IMR-90 (cell line): ENCODE measurements at regions not wholly inside any gene's neighbourhood (a gene's known extent, or its start where the extent isn't known, plus 50 kb on each side); places are given as distances from the start of the nearest gene placed in this dataset.

Source experiments
- ATAC-seq: fragments of 200-7000 bp; cut with Tn5 transposase; 2 replicates; pipeline ENCODE4 v1.9.1; 2020; ENCODE audit warnings: low read depth, mild to moderate bottlenecking, moderate library complexity
- BruUV-seq: library from RNA; stranded (reverse); fragments of 400-500 nt; replicated peaks from 2 replicates; lab custom pipeline; 2021; lab: Mats Ljungman, UMichigan
- CTCF ChIA-PET: fragments of 300-600 bp; formaldehyde crosslinking; extraction: SDS; loops from one replicate; lab custom pipeline; 2021; ENCODE audit warnings: antibody characterized with exemption; lab: Yijun Ruan, JAX
- POLR2A ChIA-PET: fragments of 300-600 bp; sonication (Branson Sonifier 250); formaldehyde crosslinking; loops from one replicate; lab custom pipeline; 2022; ENCODE audit warnings: antibody characterized with exemption; ENCODE audit not compliant: unreplicated experiment; lab: Charles Lee
- DNase-seq: peaks from one replicate; pipeline ENCODE4 v3.0.0; 2013
- H2AFZ ChIP-seq: replicated peaks from 2 replicates; pipeline ENCODE3; 2013; ENCODE audit warnings: low read length, mild to moderate bottlenecking; ENCODE audit not compliant: poor library complexity
- H2AK5ac ChIP-seq: 2 replicates; pipeline ENCODE4 v1.6.1; 2013; ENCODE audit warnings: low read depth, low read length, inconsistent platforms
- H2AK9ac ChIP-seq: replicated peaks from 2 replicates; pipeline ENCODE3; 2013; ENCODE audit warnings: mild to moderate bottlenecking, low read depth, low read length, moderate library complexity; ENCODE audit not compliant: poor library complexity
- H2BK120ac ChIP-seq: 2 replicates; pipeline ENCODE4 v1.6.1; 2013; ENCODE audit warnings: low read depth, low read length, inconsistent platforms
- H2BK15ac ChIP-seq: 3 replicates; pipeline ENCODE4 v1.6.1; 2013; ENCODE audit warnings: low read depth, low read length, inconsistent platforms
- H2BK20ac ChIP-seq: 2 replicates; pipeline ENCODE4 v1.6.1; 2013; ENCODE audit warnings: low read depth, mild to moderate bottlenecking, inconsistent platforms, low read length, moderate library complexity
- H2BK5ac ChIP-seq: 2 replicates; pipeline ENCODE4 v1.6.1; 2013; ENCODE audit warnings: mild to moderate bottlenecking, low read depth, low read length, inconsistent platforms; ENCODE audit not compliant: poor library complexity, severe bottlenecking
- H3K14ac ChIP-seq: replicated peaks from 2 replicates; pipeline ENCODE4 v1.6.1; 2013; ENCODE audit warnings: low read depth, low read length, inconsistent platforms
- H3K18ac ChIP-seq: 2 replicates; pipeline ENCODE4 v1.6.1; 2013; ENCODE audit warnings: low read depth, low read length, control low read depth
- H3K23ac ChIP-seq: 2 replicates; pipeline ENCODE4 v1.6.1; 2013; ENCODE audit warnings: low read depth, low read length, inconsistent platforms
- H3K27ac ChIP-seq: 2 replicates; pipeline ENCODE4 v1.5.1; 2013; ENCODE audit warnings: mild to moderate bottlenecking, control low read depth, low read length; ENCODE audit not compliant: insufficient read depth
- H3K27me3 ChIP-seq: 2 replicates; pipeline ENCODE4 v1.6.1; 2013; ENCODE audit warnings: low read length; ENCODE audit not compliant: control insufficient read depth, insufficient read depth
- H3K36me3 ChIP-seq: 2 replicates; pipeline ENCODE4 v1.6.1; 2013; ENCODE audit warnings: low read length, mixed read lengths; ENCODE audit not compliant: control insufficient read depth, insufficient read depth
- H3K4ac ChIP-seq: 2 replicates; pipeline ENCODE4 v1.6.1; 2013; ENCODE audit warnings: low read depth, low read length, inconsistent platforms
- H3K4me1 ChIP-seq: 2 replicates; pipeline ENCODE4 v1.6.1; 2013; ENCODE audit warnings: low read length, mixed read lengths; ENCODE audit not compliant: control insufficient read depth, insufficient read depth
- H3K4me2 ChIP-seq: 2 replicates; pipeline ENCODE4 v1.6.1; 2013; ENCODE audit warnings: low read depth, mild to moderate bottlenecking, control low read depth, low read length, moderate library complexity
- H3K4me3 ChIP-seq: 2 replicates; pipeline ENCODE4 v1.5.1; 2013; ENCODE audit warnings: low read depth, mild to moderate bottlenecking, control low read depth, low read length, moderate library complexity; ENCODE audit not compliant: insufficient read depth
- H3K56ac ChIP-seq: 2 replicates; pipeline ENCODE4 v1.6.1; 2013; ENCODE audit warnings: low read length, inconsistent platforms; ENCODE audit not compliant: insufficient read depth; ENCODE audit errors: extremely low read depth
- H3K79me1 ChIP-seq, 2 experiments: 2 replicates each; pipeline ENCODE4 v1.6.1; 2013; ENCODE audit warnings: low read length in 2 of 2, inconsistent platforms in 1 of 2, low read depth in 1 of 2
- H3K9ac ChIP-seq: 2 replicates; pipeline ENCODE4 v1.6.1; 2013; ENCODE audit warnings: low read depth, low read length, control low read depth
- H3K9me1 ChIP-seq: 2 replicates; pipeline ENCODE4 v1.6.1; 2013; ENCODE audit warnings: low read length, inconsistent platforms; ENCODE audit not compliant: insufficient read depth
- H3K9me3 ChIP-seq: 2 replicates; pipeline ENCODE4 v1.6.1; 2013; ENCODE audit warnings: low read length; ENCODE audit not compliant: control insufficient read depth, insufficient read depth
- H4K20me1 ChIP-seq: 2 replicates; pipeline ENCODE4 v1.6.1; 2013; ENCODE audit warnings: low read length, inconsistent platforms; ENCODE audit not compliant: insufficient read depth
- H4K5ac ChIP-seq: 2 replicates; pipeline ENCODE4 v1.6.1; 2013; ENCODE audit warnings: mild to moderate bottlenecking, low read depth, low read length, control low read depth
- H4K8ac ChIP-seq, 2 experiments: 2 replicates each; pipeline ENCODE4 v1.6.1; 2013; ENCODE audit warnings: low read depth in 2 of 2, low read length in 2 of 2, control low read depth in 1 of 2, inconsistent platforms in 1 of 2
- H4K91ac ChIP-seq: 2 replicates; pipeline ENCODE4 v1.6.1; 2013; ENCODE audit warnings: low read depth, low read length, inconsistent platforms; ENCODE audit not compliant: insufficient read depth
- CEBPB ChIP-seq: IDR thresholded peaks from 2 replicates; pipeline ENCODE4 v1.6.1; 2012; ENCODE audit warnings: low read depth, low read length, improper control_type of control experiment
- CHD1 ChIP-seq: IDR thresholded peaks from 2 replicates; pipeline ENCODE4 v1.6.1; 2012; ENCODE audit warnings: low read depth, low read length, improper control_type of control experiment
- ELK1 ChIP-seq: fragments of 150-350 bp; IDR thresholded peaks from 2 replicates; pipeline ENCODE4 v1.6.1; 2016; ENCODE audit warnings: low read depth, mild to moderate bottlenecking, low read length, moderate library complexity, borderline replicate concordance
- FOS ChIP-seq: fragments of 150-350 bp; IDR thresholded peaks from 2 replicates; pipeline ENCODE4 v1.6.1; 2016; ENCODE audit warnings: low read depth, low read length
- MAFK ChIP-seq: IDR thresholded peaks from 2 replicates; pipeline ENCODE4 v1.6.1; 2012; ENCODE audit warnings: low read depth, low read length, improper control_type of control experiment
- MXI1 ChIP-seq: IDR thresholded peaks from 2 replicates; pipeline ENCODE4 v1.6.1; 2012; ENCODE audit warnings: low read depth, mild to moderate bottlenecking, low read length, moderate library complexity, borderline replicate concordance
- NFE2L2 ChIP-seq: fragments of 150-350 bp; IDR thresholded peaks from 2 replicates; pipeline ENCODE4 v1.6.1; 2016; ENCODE audit warnings: low read depth, mild to moderate bottlenecking, low read length
- POLR2A ChIP-seq: IDR thresholded peaks from 2 replicates; pipeline ENCODE4 v1.6.1; 2012; ENCODE audit warnings: mild to moderate bottlenecking, low read depth, low read length
- RCOR1 ChIP-seq: IDR thresholded peaks from 2 replicates; pipeline ENCODE4 v1.6.1; 2012; ENCODE audit warnings: mild to moderate bottlenecking, low read length, improper control_type of control experiment; ENCODE audit not compliant: insufficient replicate concordance
- RFX5 ChIP-seq: IDR thresholded peaks from 2 replicates; pipeline ENCODE4 v1.8.0; 2012; ENCODE audit warnings: low read depth, mild to moderate bottlenecking, low read length, moderate library complexity
- SMC3 ChIP-seq: fragments of 150-350 bp; IDR thresholded peaks from 2 replicates; pipeline ENCODE4 v1.6.1; 2016; ENCODE audit warnings: low read depth, mild to moderate bottlenecking, antibody characterized with exemption, low read length, moderate library complexity
- USF2 ChIP-seq: fragments of 150-350 bp; IDR thresholded peaks from 2 replicates; pipeline ENCODE4 v1.6.1; 2017; ENCODE audit warnings: mild to moderate bottlenecking, antibody characterized with exemption, low read length, low read depth
- WGBS, 2 experiments: methylation state at CpG; one replicate each; pipeline versions ENCODE4 v1.1.5 to v1.1.7; 2013; ENCODE audit warnings: missing lambda C conversion rate in 2 of 2; ENCODE audit not compliant: insufficient read length in 1 of 2; ENCODE audit errors: extremely low coverage in 2 of 2; 5-methylcytosine and 5-hydroxymethylcytosine counted together
- dilution Hi-C: fragments of 300-500 bp; cut with HindIII; formaldehyde crosslinking; loops from one replicate; pipeline ENCODE4 v1.14.3; 2018; ENCODE audit warnings: low sequenced_read_pairs; ENCODE audit not compliant: unreplicated experiment
- in situ Hi-C: fragments of 300-500 bp; cut with MboI; formaldehyde crosslinking; loops from 3 replicates; pipeline ENCODE4 v1.14.3; 2019; ENCODE audit warnings: low sequenced_read_pairs, inconsistent platforms, mixed read lengths
- intact Hi-C: fragments of 100-400 bp; cut with micrococcal nuclease; formaldehyde crosslinking; loops from 2 replicates; pipeline ENCODE4 v1.10.0; 2022

GRCh38 chr1:91152331-91152730, 130.5 kb upstream of the ZNF644 start:
- WGBS, 2 experiments, result no CpG with 5 or more reads among the region's 5 CpGs
- no peak overlapping the region for H3K27ac ChIP-seq
- no peaks in the 10 kb centered on the region for H4K20me1 ChIP-seq
- no peak overlapping the region for H3K56ac ChIP-seq
- no peak overlapping the region for H4K91ac ChIP-seq
- no peak overlapping the region for H3K14ac ChIP-seq
- no peak overlapping the region for H4K5ac ChIP-seq
- H3K9ac ChIP-seq, result no peak overlapping the region
- CTCF ChIA-PET, result no interaction called here
- no peak overlapping the region for H4K8ac ChIP-seq
- no peaks in the 10 kb centered on the region for H3K4me1 ChIP-seq
- no peak for ATAC-seq
- intact Hi-C loops, result no loop called here
- H3K4me3 ChIP-seq, result no peak overlapping the region
- TF ChIP-seq RCOR1 (no peak), SMC3 (no peak), MAFK (no peak), RFX5 (no peak), FOS (no peak), CEBPB (no peak), USF2 (no peak), ELK1 (no peak), POLR2A (no peak), CHD1 (no peak), MXI1 (no peak), NFE2L2 (no peak)
- in situ Hi-C loops, result no loop called here
- H3K9me1 ChIP-seq, result no peaks in the 10 kb centered on the region
- H3K4me2 ChIP-seq, result no peak overlapping the region
- H3K18ac ChIP-seq, result no peak overlapping the region
- no peak overlapping the region for H2AK5ac ChIP-seq
- H2AK9ac ChIP-seq, result no peak overlapping the region
- no peak overlapping the region for H2BK20ac ChIP-seq
- H3K27me3 ChIP-seq, result no peaks in the 10 kb centered on the region
- no peak overlapping the region for H2BK5ac ChIP-seq
- no peak for DNase-seq
- H2AFZ ChIP-seq, result no peak overlapping the region
- no TSS peak for BruUV-seq
- no peak overlapping the region for H3K4ac ChIP-seq
- H2BK120ac ChIP-seq, result no peak overlapping the region
- no peak overlapping the region for H3K23ac ChIP-seq
- no peaks in the 10 kb centered on the region for H3K36me3 ChIP-seq
- H2BK15ac ChIP-seq, result no peak overlapping the region
- POLR2A ChIA-PET, result no interaction called here
- dilution Hi-C loops, result no loop called here
- no peaks in the 10 kb centered on the region for H3K79me1 ChIP-seq
- no peaks in the 10 kb centered on the region for H3K9me3 ChIP-seq
